ENCODE measurements at regions not wholly inside any gene's neighbourhood (a gene's known extent, or its start where the extent isn't known, plus 50 kb on each side); places are given as distances from the start of the nearest gene placed in this dataset.

DNA sequence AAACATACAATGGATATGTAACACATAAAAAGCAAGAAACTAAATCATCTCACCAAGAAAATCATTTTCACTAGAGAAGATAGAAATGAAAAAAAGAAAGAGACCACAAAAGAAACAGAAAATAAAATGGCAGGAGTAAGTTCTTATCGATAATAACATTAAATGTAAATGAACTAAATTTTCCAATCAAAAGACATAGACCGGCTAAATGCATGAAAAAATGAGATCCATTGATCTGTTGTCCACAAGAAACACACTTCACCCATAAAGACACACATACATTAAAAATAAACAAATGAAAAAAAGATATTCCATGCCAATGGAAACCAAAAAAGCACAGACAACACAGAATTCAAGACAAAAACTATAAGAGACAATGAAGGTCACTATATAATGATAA, 1771.9 kb downstream of the SI start:
- TF ChIP-seq, protein P1, sequence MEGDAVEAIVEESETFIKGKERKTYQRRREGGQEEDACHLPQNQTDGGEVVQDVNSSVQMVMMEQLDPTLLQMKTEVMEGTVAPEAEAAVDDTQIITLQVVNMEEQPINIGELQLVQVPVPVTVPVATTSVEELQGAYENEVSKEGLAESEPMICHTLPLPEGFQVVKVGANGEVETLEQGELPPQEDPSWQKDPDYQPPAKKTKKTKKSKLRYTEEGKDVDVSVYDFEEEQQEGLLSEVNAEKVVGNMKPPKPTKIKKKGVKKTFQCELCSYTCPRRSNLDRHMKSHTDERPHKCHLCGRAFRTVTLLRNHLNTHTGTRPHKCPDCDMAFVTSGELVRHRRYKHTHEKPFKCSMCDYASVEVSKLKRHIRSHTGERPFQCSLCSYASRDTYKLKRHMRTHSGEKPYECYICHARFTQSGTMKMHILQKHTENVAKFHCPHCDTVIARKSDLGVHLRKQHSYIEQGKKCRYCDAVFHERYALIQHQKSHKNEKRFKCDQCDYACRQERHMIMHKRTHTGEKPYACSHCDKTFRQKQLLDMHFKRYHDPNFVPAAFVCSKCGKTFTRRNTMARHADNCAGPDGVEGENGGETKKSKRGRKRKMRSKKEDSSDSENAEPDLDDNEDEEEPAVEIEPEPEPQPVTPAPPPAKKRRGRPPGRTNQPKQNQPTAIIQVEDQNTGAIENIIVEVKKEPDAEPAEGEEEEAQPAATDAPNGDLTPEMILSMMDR (IDR thresholded peaks at IDR 0.05; ENCODE audit: poor library complexity): no peak
- TF ChIP-seq EZH2 (IDR thresholded peaks at IDR 0.05; ENCODE audit: borderline replicate concordance): no peak
- TF ChIP-seq EZH2phosphoT487 (IDR thresholded peaks at IDR 0.05; ENCODE audit: low read depth, severe bottlenecking, unreplicated experiment): no peak

All from hepatocyte (in vitro differentiated cells).